ENCODE measurements at regions not wholly inside any gene's neighbourhood (a gene's known extent, or its start where the extent isn't known, plus 50 kb on each side); places are given as distances from the start of the nearest gene placed in this dataset.
A peak's percentile ranks its signal among the peaks of the same experiment; 100 is the strongest.
"Not testable (repeated sequence)": the region's sequence is repeated elsewhere in the genome, so short reads cannot be mapped to it uniquely, and the experiment has no call there.

DNA sequence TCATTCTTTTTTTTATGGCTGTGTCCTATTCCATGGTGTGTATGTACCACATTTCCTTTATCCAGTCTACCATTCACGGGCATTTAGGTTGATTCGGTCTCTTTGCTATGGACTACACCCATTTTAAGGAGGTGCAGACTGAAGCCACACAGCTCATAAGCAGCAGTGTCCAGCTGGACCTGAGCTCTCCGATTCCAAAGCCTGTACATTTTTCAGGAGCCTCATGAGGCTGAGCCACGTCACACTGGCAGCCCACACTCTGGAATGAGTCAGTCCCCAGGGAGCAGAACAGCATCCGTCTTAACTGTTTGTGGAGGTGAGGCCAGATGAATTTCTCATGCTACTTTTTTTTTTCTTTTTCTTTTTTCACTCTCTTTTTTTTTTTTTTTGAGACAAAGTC, 116.1 kb downstream of the C16orf95 start:
- ATAC-seq (no peak), DNase-seq (no peak)
- Mint-ChIP-seq H3K9me3 (ENCODE audit: insufficient read depth) (no peaks in the 10 kb centered on the region), H3K4me1 (ENCODE audit: low read depth) (peaks cover 3% of the 10 kb centered on the region), H3K4me3 (no peak overlapping the region), H3K27ac (no peak overlapping the region), H3K36me3 (ENCODE audit: low read depth) (no peaks in the 10 kb centered on the region), H3K27me3 (ENCODE audit: low read depth) (peaks cover 5% of the 10 kb centered on the region)
- ChIA-PET POLR2A (no interaction called here), CTCF (no interaction called here)

DNA sequence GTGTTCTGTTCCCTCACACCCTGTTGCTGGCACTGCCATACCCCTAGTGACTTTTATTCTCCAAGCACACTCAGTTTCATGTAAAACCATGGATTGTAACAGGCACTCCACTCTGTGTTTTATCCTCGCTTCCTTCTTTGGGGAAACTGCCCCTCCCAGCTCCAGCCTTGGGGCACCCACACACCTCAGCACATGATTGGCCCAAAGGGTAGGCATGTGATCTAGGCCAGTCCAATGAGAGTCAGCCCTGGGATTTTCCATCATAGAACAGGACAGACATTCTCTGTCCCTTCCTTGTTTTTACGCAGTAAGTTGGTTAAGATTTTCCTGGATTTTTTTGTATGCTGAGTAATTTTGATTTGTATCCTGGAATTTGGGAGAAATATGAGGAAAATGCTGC, 115.4 kb downstream of the C16orf95 start:
- peaks cover 3% of the 10 kb centered on the region for H3K4me1 Mint-ChIP-seq (ENCODE audit: low read depth)
- ChIA-PET POLR2A (no interaction called here), CTCF (interaction anchor here (1.0 to 1.5 kb wide), 2 partner anchors 9 to 434 kb away, joined by 3 read pairs; no protein-coding TSS in a partner anchor)
- H3K27me3 Mint-ChIP-seq (ENCODE audit: low read depth), result peaks cover 5% of the 10 kb centered on the region
- no peak overlapping the region for H3K27ac Mint-ChIP-seq
- no peaks in the 10 kb centered on the region for H3K9me3 Mint-ChIP-seq (ENCODE audit: insufficient read depth)
- DNase-seq (no peak), ATAC-seq (no peak)
- no peak overlapping the region for H3K4me3 Mint-ChIP-seq
- no peaks in the 10 kb centered on the region for H3K36me3 Mint-ChIP-seq (ENCODE audit: low read depth)

DNA sequence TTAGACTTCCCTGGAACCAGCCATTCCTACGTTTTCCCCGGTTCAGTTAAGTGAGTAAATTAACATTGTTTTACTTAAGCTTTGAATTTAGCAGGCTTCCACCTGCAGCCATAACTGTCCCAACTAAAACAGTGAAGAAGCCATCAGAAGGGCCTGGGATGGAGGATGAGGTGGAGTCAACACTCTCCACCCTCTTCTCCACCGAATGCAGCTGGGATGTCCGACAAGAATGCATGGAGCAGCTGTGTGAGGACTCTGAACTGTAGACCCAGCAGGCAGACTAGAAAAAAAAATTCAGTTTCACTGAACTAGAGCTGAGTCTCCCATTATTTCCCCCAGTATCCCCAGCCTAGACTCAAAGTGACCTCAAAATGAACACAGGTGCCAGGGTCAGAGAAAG, 114.8 kb downstream of the C16orf95 start:
- Mint-ChIP-seq H3K27me3 (ENCODE audit: low read depth) (peaks cover 5% of the 10 kb centered on the region), H3K9me3 (ENCODE audit: insufficient read depth) (no peaks in the 10 kb centered on the region), H3K4me1 (ENCODE audit: low read depth) (peaks cover 3% of the 10 kb centered on the region), H3K4me3 (no peak overlapping the region), H3K36me3 (ENCODE audit: low read depth) (no peaks in the 10 kb centered on the region), H3K27ac (no peak overlapping the region)
- ChIA-PET CTCF (interaction anchor here (1.0 to 1.5 kb wide), 2 partner anchors 9 to 434 kb away, joined by 3 read pairs; no protein-coding TSS in a partner anchor), POLR2A (no interaction called here)
- ATAC-seq (no peak), DNase-seq (no peak)

DNA sequence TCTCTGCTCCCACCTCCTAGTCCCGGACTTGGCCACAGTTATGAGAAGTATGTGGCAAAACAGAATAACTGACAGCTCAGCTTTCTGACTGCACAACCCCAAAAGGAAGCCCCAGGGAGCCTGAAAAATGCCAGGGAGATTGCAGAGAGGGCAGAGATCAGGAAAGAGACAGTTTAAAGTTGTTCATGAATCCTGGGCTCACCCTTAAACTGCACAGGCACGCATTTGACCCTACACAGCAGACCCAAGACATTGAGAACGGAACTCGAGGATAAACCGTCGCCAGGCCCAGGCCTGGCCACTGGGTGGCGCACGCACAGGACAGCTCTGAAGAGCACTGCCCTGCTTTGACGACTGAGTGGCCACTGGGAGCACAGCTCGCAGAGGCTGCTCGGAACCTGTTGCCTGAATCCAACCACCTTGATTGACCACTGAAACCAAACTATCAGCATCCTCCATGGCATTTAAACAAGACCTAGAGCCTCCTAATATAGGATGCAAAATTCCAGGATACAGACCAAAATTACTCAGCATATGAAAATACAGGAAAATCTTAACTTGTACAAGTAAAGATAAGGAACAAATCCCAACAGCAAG, 114.0 kb downstream of the C16orf95 start:
- H3K36me3 Mint-ChIP-seq (ENCODE audit: low read depth), result no peaks in the 10 kb centered on the region
- peaks cover 5% of the 10 kb centered on the region for H3K27me3 Mint-ChIP-seq (ENCODE audit: low read depth)
- H3K27ac Mint-ChIP-seq, result no peak overlapping the region
- peaks cover 3% of the 10 kb centered on the region for H3K4me1 Mint-ChIP-seq (ENCODE audit: low read depth)
- POLR2A ChIA-PET, result no interaction called here
- peak; percentile 62 for DNase-seq
- ATAC-seq, result peak; percentile 80
- CTCF ChIA-PET, result interaction anchor here (1.0 to 1.5 kb wide), 2 partner anchors 8 to 76 kb away, joined by 3 read pairs; no protein-coding TSS in a partner anchor
- H3K4me3 Mint-ChIP-seq, result no peak overlapping the region
- no peaks in the 10 kb centered on the region for H3K9me3 Mint-ChIP-seq (ENCODE audit: insufficient read depth)

DNA sequence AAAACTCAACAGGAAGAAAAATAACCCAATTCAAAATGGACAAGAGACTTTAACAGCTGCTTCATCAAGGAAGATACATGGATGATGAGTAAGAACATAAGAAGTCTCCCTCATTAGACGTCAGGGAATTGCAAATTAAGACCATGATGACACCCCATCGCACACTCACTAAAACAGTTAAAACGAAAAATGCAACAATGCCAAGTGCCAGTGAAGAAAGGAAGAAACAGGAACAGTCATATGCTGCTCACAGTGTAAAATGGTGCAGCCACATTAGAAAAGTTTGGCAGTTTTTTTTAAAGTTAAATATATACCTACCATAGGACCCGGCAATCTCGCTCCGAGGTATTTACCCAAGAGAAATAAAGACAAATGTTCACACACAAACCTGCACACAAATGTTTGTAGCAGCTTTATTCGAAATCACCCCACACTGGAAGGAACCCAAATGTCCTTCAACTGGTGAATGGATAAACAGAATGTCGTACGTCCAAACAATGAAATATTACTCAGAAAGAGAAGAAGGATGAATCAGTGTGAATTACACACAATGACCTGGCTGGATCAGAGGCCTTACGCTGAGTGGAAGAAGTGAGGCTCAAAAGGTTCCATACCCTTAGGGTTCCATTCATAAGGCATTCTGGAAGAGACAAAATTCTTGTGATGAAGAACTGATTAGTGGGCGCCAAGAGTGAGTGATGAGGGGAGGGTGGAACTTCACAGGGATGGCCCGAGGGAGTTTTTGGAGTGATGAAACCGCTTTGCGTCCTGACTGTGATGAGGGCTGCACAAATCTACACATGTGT, 110.3 kb downstream of the C16orf95 start:
- DNase-seq (no peak), ATAC-seq (no peak)
- H3K36me3 Mint-ChIP-seq (ENCODE audit: low read depth), result no peaks in the 10 kb centered on the region
- ChIA-PET POLR2A (no interaction called here), CTCF (no interaction called here)
- H3K4me3 Mint-ChIP-seq, result no peak overlapping the region
- H3K27me3 Mint-ChIP-seq (ENCODE audit: low read depth), result peaks cover 5% of the 10 kb centered on the region
- H3K27ac Mint-ChIP-seq, result no peak overlapping the region
- H3K9me3 Mint-ChIP-seq (ENCODE audit: insufficient read depth), result no peaks in the 10 kb centered on the region
- H3K4me1 Mint-ChIP-seq (ENCODE audit: low read depth), result peaks cover 3% of the 10 kb centered on the region

DNA sequence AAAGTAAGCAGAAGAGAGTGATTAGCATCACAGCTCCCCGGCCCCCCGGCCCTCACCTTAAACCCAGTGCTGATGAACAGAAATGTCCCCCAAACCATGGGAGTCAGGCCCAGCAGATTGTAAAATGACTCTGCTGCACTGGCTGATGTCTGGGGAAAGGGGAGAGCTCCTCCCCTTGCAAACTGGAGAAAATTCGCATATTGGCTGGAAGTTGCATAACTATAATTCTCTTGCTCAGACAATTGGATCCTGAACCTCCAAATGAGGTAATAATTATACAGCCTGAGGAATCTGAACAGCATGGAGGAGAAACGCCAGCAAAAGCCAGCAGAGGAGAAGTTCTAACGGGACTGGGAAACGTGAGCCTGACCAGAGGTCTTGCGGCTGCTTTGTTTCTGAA, 109.7 kb downstream of the C16orf95 start:
- no peaks in the 10 kb centered on the region for H3K36me3 Mint-ChIP-seq (ENCODE audit: low read depth)
- CTCF ChIA-PET, result no interaction called here
- H3K4me1 Mint-ChIP-seq (ENCODE audit: low read depth), result peaks cover 3% of the 10 kb centered on the region
- POLR2A ChIA-PET, result no interaction called here
- no peak overlapping the region for H3K27ac Mint-ChIP-seq
- no peaks in the 10 kb centered on the region for H3K9me3 Mint-ChIP-seq (ENCODE audit: insufficient read depth)
- no peak for ATAC-seq
- H3K4me3 Mint-ChIP-seq, result no peak overlapping the region
- no peak for DNase-seq
- H3K27me3 Mint-ChIP-seq (ENCODE audit: low read depth), result peaks cover 5% of the 10 kb centered on the region

DNA sequence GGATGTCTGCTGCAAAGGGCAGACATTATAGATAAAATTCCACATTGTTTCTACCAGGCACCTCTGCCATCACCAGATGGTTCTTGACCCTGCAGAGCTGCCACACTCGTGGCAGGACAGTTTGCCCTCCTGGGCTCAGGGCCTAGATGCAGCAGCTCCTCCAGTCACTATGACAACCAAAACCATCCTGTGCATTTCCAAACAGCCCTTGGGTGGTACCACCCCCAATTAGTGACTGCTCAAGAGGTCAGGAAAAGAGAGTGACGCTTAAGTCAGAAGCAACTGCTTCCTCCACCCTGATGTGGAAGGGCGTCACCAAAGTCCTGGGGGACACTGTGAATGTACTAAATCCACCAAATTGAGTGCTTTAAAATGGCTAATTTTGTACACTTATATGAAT, 109.2 kb downstream of the C16orf95 start:
- Mint-ChIP-seq H3K4me3 (no peak overlapping the region), H3K4me1 (ENCODE audit: low read depth) (peaks cover 3% of the 10 kb centered on the region), H3K36me3 (ENCODE audit: low read depth) (no peaks in the 10 kb centered on the region), H3K9me3 (ENCODE audit: insufficient read depth) (no peaks in the 10 kb centered on the region), H3K27ac (no peak overlapping the region), H3K27me3 (ENCODE audit: low read depth) (peaks cover 5% of the 10 kb centered on the region)
- ChIA-PET CTCF (no interaction called here), POLR2A (no interaction called here)
- DNase-seq (no peak), ATAC-seq (no peak)

DNA sequence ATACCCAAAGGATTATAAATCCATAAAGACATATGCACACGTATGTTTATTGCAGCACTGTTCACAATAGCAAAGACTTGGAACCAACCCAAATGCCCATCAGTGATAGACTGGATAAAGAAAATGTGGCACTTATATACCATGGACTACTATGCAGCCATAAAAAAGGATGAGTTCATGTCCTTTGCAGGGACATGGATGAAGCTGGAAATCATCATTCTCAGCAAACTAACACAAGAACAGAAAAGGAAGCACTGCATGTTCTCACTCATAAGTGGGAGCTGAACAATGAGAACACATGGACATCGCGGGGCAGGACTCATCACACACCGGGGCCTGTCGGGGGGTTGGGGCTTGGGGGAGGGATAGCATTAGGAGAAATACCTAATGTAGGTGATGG, 108.2 kb downstream of the C16orf95 start:
- POLR2A ChIA-PET; DNase-seq; H3K27me3 Mint-ChIP-seq (ENCODE audit: low read depth); H3K4me1 Mint-ChIP-seq (ENCODE audit: low read depth); ATAC-seq; H3K9me3 Mint-ChIP-seq (ENCODE audit: insufficient read depth); H3K36me3 Mint-ChIP-seq (ENCODE audit: low read depth); CTCF ChIA-PET; H3K27ac Mint-ChIP-seq; H3K4me3 Mint-ChIP-seq: not testable (repeated sequence)

DNA sequence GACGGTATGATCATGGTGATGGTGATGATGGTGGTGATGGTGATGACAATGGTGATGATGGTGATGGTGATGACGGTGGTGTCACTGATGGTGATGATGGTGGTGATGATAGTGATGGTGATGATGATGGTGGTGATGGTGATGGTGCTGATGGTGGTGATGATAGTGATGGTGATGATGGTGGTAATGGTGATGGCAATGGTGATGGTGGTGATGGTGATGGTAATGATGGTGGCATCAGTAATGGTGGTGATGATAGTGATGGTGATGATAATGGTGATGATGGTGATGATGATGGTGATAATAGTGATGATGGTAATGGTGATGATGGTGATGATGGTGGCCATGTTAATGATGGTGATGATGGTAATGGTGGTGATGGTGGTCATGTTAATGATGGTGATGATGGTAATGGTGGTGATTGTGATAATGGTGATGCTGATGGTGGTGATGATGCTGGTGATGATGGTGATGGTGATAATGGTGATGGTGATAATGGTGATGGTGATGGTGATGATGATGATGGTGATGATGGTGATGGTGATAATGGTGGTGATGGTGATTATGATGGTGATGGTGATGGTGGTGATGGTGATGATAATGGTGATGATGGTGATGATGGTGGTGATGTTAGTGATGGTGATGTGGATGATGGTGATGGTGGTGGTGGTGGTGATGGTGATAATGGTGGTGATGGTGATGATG, 107.2 kb downstream of the C16orf95 start:
- ChIA-PET CTCF (no interaction called here), POLR2A (no interaction called here)
- no peak for ATAC-seq
- Mint-ChIP-seq H3K27ac (no peak overlapping the region), H3K4me1 (ENCODE audit: low read depth) (no peaks in the 10 kb centered on the region), H3K4me3 (no peak overlapping the region), H3K36me3 (ENCODE audit: low read depth) (no peaks in the 10 kb centered on the region), H3K9me3 (ENCODE audit: insufficient read depth) (no peaks in the 10 kb centered on the region), H3K27me3 (ENCODE audit: low read depth) (no peaks in the 10 kb centered on the region)
- DNase-seq, result no peak

DNA sequence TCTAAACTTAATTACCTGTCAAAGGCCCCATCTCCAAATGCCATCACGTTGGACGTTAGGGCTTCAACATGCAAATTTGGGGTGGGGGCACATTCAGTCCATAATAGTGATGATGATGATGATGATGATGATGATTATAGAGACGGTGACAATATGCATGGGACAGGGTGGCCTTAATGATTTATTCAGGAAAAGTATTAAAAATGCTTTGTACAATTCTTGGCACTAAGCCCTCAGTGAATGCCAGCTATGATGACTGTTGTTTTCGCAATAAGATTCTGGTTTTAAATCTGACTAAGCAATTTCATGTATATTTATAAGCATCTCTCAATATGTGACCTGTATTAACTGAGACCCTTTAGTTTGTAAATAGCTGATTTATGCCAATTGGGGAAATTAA, 106.3 kb downstream of the C16orf95 start:
- DNase-seq (no peak), ATAC-seq (no peak)
- CTCF ChIA-PET, result interaction anchor here (0.9 kb wide), 1 partner anchor 9 kb away, joined by 3 read pairs; no protein-coding TSS in a partner anchor
- H3K4me1 Mint-ChIP-seq (ENCODE audit: low read depth), result no peaks in the 10 kb centered on the region
- H3K27me3 Mint-ChIP-seq (ENCODE audit: low read depth), result no peaks in the 10 kb centered on the region
- POLR2A ChIA-PET, result no interaction called here
- H3K9me3 Mint-ChIP-seq (ENCODE audit: insufficient read depth), result no peaks in the 10 kb centered on the region
- H3K36me3 Mint-ChIP-seq (ENCODE audit: low read depth), result no peaks in the 10 kb centered on the region
- H3K4me3 Mint-ChIP-seq, result no peak overlapping the region
- H3K27ac Mint-ChIP-seq, result no peak overlapping the region

DNA sequence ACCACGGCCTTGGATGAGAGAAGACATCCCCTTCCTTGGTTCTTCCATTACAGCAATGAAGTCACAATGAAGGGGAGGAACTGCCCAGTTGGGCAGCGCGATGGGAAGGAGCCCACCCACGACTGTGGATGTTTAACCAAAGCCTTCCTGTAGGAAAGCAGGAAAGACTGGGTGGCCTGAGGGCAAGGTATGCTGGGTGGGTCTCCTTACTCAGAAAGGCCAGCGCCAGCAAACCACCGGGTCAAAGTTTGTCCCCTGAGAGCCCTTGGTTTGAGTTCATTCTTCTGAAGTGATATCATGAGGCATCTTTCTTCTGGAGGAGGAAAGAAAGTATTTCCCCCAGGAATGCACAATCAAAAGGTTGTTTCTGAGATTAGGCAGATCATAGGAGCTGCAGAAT, 105.2 kb downstream of the C16orf95 start:
- H3K9me3 Mint-ChIP-seq (ENCODE audit: insufficient read depth), result no peaks in the 10 kb centered on the region
- H3K4me1 Mint-ChIP-seq (ENCODE audit: low read depth), result no peaks in the 10 kb centered on the region
- CTCF ChIA-PET, result no interaction called here
- H3K36me3 Mint-ChIP-seq (ENCODE audit: low read depth), result no peaks in the 10 kb centered on the region
- H3K27me3 Mint-ChIP-seq (ENCODE audit: low read depth), result no peaks in the 10 kb centered on the region
- H3K27ac Mint-ChIP-seq, result no peak overlapping the region
- no peak for DNase-seq
- POLR2A ChIA-PET, result no interaction called here
- H3K4me3 Mint-ChIP-seq, result no peak overlapping the region
- no peak for ATAC-seq

DNA sequence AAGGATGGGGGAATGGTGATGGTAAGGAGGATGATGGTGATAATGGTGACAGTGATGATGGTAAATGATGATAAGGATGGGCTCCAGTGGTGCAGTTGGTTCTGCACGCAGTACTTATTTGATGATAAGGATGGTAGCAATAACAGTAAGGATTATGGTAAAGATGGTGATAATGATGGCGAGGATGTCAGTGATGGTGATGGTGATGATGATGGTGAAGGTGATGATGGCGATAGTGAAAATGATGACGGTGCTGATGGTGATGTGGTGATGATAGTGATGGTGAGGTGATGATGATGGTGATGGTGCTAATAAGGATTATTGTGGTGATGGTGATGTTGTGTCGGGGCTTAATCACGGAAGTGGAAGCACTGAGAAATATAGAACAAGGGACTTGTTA, 103.7 kb downstream of the C16orf95 start:
- DNase-seq (no peak), ATAC-seq (no peak)
- H3K36me3 Mint-ChIP-seq (ENCODE audit: low read depth), result no peaks in the 10 kb centered on the region
- ChIA-PET CTCF (no interaction called here), POLR2A (no interaction called here)
- H3K9me3 Mint-ChIP-seq (ENCODE audit: insufficient read depth), result no peaks in the 10 kb centered on the region
- H3K27me3 Mint-ChIP-seq (ENCODE audit: low read depth), result no peaks in the 10 kb centered on the region
- H3K4me1 Mint-ChIP-seq (ENCODE audit: low read depth), result no peaks in the 10 kb centered on the region
- H3K4me3 Mint-ChIP-seq, result no peak overlapping the region
- no peak overlapping the region for H3K27ac Mint-ChIP-seq
